Eye (tissue), 1 donor: ENCODE measurements at regions not wholly inside any gene's neighbourhood (a gene's known extent, or its start where the extent isn't known, plus 50 kb on each side); places are given as distances from the start of the nearest gene placed in this dataset.

Experiments
- DNase-seq: peaks from one replicate; pipeline ENCODE4 v3.0.0-alpha.2; 2015

- DNase-seq, result no peak
Observed at GRCh38 chr13:63699948-63700347, 2284.3 kb upstream of the PCDH20 start.

GRCh38 chr13:63696055-63696454 lies 2280.4 kb upstream of the PCDH20 start:
- no peak for DNase-seq

GRCh38 chr13:63693696-63694095 lies 2278.0 kb upstream of the PCDH20 start:
- no peak for DNase-seq

GRCh38 chr13:63691474-63691873 lies 2275.8 kb upstream of the PCDH20 start:
- no peak for DNase-seq

- no peak for DNase-seq
Observed at GRCh38 chr13:63690672-63691071, 2275.0 kb upstream of the PCDH20 start.

- no peak for DNase-seq
Observed at GRCh38 chr13:63684822-63685221, 2269.2 kb upstream of the PCDH20 start.

- DNase-seq, result no peak
Observed at GRCh38 chr13:63680704-63681103, 2265.1 kb upstream of the PCDH20 start.

- no peak for DNase-seq
Observed at GRCh38 chr13:63671296-63671695, 2255.6 kb upstream of the PCDH20 start.

- DNase-seq, result no peak
Observed at GRCh38 chr13:63651394-63651793, 2235.7 kb upstream of the PCDH20 start.

- no peak for DNase-seq
Observed at GRCh38 chr13:63643543-63643942, 2227.9 kb upstream of the PCDH20 start.

GRCh38 chr13:63636316-63636993 lies 2220.8 kb upstream of the PCDH20 start:
- DNase-seq, result no peak

GRCh38 chr13:63632321-63632720 lies 2216.7 kb upstream of the PCDH20 start:
- no peak for DNase-seq

GRCh38 chr13:63631006-63631405 lies 2215.4 kb upstream of the PCDH20 start:
- DNase-seq, result no peak

GRCh38 chr13:63629591-63629990 lies 2213.9 kb upstream of the PCDH20 start:
- DNase-seq, result peak; percentile 24

- no peak for DNase-seq
Observed at GRCh38 chr13:63628310-63628709, 2212.7 kb upstream of the PCDH20 start.

GRCh38 chr13:63625869-63626268 lies 2210.2 kb upstream of the PCDH20 start:
- DNase-seq, result no peak

GRCh38 chr13:63614874-63615612 lies 2199.4 kb upstream of the PCDH20 start:
- DNase-seq, result no peak

GRCh38 chr13:63607153-63607552 lies 2191.5 kb upstream of the PCDH20 start:
- DNase-seq, result no peak

- no peak for DNase-seq
Observed at GRCh38 chr13:63605962-63606361, 2190.3 kb upstream of the PCDH20 start.

GRCh38 chr13:63605403-63605802 lies 2189.8 kb upstream of the PCDH20 start:
- DNase-seq, result no peak

- no peak for DNase-seq
Observed at GRCh38 chr13:63595811-63596210, 2180.2 kb upstream of the PCDH20 start.

GRCh38 chr13:63586467-63586866 lies 2170.8 kb upstream of the PCDH20 start:
- DNase-seq, result no peak

- no peak for DNase-seq
Observed at GRCh38 chr13:63578796-63579195, 2163.1 kb upstream of the PCDH20 start.

GRCh38 chr13:63567031-63567430 lies 2151.4 kb upstream of the PCDH20 start:
- DNase-seq, result no peak

GRCh38 chr13:63554157-63554556 lies 2138.5 kb upstream of the PCDH20 start:
- no peak for DNase-seq
